ENCODE measurements at regions not wholly inside any gene's neighbourhood (a gene's known extent, or its start where the extent isn't known, plus 50 kb on each side); places are given as distances from the start of the nearest gene placed in this dataset.

- DNase-seq: no peak
Observed at GRCh38 chr6:16078064-16078463, 50.8 kb upstream of the MYLIP start.

DNA sequence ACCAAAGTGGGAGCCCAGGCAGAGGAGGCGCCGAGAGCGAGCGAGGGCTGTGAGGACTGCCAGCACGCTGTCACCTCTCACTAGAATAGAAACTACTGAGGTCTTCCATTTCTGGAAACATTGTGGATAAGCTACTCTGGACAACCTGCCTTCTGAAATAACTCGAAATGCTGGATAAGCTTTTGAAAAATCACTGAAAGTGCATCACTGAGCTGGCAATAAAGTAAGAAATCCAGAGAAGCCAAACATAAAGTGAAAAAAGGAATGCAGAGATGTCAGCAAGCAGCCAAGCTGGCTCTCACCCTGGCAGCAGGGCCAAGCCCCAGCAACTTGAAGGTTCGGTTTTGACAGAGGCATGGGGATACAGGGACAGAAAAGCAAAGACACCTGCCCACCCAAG is 59.2 kb upstream of the MYLIP start:
- DNase-seq: no peak

DNA sequence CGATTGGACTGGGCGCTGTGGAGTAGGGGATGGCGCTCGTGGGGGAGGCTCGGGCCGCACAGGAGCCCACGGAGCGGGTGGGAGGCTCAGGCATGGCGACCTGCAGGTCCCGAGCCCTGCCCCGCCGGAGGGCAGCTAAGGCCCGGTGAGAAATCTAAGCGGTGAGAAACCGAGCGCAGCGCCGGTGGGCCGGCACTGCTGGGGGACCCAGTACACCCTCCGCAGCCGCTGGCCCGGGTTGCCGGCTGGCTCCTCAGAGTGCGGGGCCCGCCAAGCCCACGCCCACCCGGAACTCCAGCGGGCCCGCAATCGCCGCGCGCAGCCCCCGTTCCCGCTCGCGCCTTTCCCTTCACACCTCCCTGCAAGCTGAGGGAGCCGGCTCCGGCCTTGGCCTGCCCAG is 59.7 kb upstream of the MYLIP start:
- DNase-seq: no peak

DNA sequence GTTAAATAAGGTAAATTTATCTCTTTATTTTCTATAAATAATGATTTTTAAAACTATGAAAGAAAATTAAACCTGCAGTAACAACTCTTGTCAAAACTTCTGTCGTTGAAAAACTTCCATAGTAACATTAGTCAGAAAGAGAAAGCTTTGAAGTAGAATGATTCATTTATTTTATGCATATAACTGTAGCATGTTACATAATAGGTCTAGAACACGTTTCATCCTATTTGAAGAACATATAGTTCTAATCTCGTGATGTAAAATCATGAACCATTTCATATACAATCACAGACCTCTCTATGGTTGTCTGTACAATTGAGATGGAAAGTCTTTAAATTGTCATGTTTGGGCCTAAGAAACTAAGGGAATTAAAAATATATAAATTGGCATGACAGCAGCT is 61.3 kb upstream of the MYLIP start:
- DNase-seq: no peak

- no peak for DNase-seq
Observed at GRCh38 chr6:16064671-16065072, 64.2 kb upstream of the MYLIP start.

GRCh38 chr6:16063580-16063979 is 65.3 kb upstream of the MYLIP start:
- DNase-seq: no peak

DNA sequence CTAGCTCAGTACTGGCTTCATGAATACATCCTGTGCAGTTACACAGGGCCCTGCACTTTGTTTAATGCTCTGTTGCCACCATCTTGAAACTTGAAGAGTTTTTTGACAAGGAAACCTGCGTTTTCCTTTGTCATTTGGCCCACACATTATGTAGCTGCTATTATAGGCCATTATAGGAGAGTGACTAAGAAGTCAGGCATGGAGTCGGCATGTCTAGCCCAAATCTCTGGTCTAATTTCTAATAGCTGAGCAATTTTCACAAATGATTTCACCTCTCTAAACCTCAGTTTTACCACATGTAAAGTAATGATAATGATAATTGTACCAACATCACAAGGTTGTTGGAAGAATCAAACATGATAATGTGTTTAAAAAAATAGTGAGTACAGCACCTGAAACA is 67.1 kb upstream of the MYLIP start:
- no peak for DNase-seq

- DNase-seq: no peak
Observed at GRCh38 chr6:16060039-16060438, 68.8 kb upstream of the MYLIP start.

DNA sequence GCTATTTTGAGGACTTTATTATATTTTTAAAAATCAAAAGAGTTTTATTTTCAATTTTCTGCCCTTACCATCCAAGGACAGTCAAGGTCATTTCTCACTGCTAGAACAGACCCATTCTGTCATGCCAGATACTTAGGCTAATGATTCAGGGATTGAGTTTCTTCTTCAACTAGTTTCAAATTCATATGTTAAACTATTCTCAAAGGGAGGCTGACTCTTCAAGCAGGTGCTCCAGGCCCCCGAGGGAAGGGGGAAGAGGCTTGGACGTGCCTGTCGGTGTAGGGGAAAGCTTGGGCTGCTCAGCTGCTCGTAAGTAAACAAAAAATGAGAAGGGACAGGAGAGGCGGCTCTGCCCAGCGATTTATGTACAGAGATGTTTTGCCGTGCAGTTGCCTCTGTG is 69.4 kb upstream of the MYLIP start:
- no peak for DNase-seq

DNA sequence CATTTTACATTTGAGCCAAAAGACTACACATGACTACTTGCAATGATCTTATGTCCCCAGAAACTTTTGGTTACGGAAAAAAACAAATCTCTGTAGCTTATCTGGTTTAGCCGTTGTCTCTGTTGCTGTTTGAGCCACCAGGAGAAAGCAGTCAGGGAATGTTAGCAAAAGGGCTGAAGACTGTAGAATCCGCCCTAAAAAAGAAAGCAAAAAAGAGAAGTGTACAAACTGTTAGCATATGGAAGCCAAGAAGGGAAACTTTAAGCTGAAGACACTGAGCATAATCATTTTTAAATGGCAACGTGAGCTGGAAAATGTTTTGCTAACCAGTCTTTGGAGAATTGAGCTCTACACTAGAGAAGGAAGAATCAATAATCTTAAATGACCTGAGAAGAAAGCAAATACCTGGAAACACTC is 69.9 kb upstream of the MYLIP start:
- no peak for DNase-seq

DNA sequence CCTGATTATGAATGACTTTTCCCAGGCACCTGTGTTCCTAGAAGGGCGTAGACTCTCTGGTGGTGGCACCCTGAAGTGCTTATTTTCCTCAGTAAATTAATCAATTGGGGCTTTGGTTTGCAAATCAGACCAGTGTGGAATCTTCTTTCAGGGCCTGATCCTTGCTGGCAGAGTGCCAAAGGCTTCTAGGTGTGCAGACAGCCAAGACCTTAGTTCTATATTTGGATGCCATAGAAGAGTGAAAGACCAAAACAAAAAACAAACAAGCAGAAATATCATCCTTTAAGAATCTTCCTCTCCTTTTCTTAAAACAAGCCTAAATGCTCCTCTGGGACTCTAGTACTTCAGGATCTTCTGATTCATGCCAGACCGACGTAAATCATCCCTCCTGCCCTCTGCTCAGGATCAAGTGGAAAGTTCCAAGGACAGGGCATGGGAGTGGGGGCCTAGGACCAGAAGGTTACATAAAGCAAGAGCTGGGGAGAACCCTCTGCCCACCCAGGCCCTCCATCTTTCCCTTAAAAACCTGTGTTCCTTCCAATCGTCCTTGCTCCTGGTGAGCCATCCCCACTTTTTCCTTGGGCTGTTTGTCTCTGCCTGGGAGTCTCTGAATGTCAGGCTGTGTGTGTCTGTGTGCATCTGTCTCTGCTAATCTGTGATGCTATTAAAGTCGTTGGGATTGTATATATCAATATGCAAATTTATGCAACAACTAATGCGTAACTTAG is 70.5 kb upstream of the MYLIP start:
- no peak for DNase-seq

DNA sequence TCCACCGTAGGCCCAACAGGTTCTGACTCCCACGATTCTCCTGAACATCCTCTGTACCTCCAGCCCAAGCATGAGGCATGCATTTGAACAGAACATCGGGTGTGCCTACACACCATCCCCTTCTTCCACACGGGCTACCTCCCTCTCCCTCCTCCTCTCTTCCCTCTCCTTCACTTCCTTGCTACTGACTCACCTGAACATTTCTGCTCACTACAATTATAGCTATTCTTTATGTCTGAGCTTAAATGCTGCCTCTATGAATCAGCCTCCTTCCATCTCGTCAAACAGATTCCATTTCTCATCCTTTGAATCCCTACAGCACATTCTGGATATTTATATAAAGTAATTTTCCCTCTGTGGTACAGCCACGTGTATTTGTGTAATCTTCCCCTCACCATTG is 71.4 kb upstream of the MYLIP start:
- no peak for DNase-seq

GRCh38 chr6:16056263-16056870 is 72.5 kb upstream of the MYLIP start:
- DNase-seq: no peak

- no peak for DNase-seq
Observed at GRCh38 chr6:16055852-16056251, 73.0 kb upstream of the MYLIP start.

GRCh38 chr6:16049168-16049567 is 79.7 kb upstream of the MYLIP start:
- no peak for DNase-seq

DNA sequence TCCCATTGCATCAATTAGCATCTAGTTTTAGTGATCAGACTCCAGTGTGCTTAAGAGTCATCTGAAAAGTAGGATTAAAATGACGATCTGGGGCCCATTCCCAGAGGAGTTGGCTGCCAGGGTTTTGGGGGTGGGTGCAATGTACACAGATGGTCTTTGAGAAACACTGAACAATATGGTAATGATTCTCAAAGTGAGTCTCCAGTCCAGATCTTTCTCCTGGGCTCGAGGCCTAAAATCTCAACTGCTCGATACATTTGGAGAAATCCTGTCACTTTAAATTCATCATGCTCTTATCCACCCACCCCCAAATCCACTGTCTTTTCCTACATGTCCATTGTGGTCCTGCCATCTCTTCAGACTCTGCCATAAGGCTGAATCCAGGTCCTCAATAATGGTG is 80.7 kb upstream of the MYLIP start:
- no peak for DNase-seq

DNA sequence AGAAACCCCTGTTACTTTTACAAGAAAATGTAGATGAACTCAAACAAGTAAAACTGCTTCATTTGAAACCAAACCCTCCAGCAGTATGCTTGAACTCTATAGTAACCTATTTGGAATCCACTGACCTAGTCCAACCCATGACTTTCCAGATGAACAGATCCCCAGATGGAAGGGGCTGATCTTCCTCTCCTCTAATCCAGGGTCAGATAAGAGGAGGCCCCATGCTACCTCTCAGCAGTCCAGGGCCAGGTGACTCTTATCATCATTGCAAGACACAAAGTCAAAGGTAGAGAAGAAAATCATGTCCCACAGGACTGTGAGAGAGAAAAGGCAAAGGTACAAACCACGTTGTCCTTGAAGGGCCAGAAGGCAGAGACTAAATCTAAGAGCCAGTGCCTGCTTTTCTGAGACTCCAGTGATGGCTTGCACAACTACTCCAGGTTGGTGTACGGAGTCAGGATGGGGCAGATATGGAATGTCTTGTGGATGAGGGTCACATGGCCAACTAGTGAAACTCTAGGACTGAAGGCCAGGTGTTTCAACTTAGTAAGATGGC is 81.4 kb upstream of the MYLIP start:
- no peak for DNase-seq

- DNase-seq: no peak
Observed at GRCh38 chr6:16045238-16045637, 83.6 kb upstream of the MYLIP start.

GRCh38 chr6:16044211-16044643 is 84.7 kb upstream of the MYLIP start:
- no peak for DNase-seq

- no peak for DNase-seq
Observed at GRCh38 chr6:16043171-16044135, 85.4 kb upstream of the MYLIP start.

DNA sequence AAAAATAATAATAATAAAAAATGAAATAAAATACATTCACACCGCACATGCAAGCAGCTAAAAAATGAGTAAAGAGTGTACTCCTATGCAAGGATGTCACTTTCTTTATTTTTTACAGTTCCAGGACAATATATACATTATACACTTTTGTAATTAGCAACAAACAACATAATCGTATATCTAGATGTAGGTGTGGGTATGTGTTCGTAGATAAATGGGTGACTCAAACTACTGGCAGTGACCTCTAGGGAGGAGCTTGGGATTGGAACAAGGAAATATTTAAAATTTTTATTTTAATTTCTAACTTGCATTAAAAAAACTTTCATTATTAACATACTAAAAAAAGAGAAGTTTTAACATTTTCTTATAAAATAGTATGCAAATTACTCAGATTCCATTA is 86.1 kb upstream of the MYLIP start:
- no peak for DNase-seq

- DNase-seq: no peak
Observed at GRCh38 chr6:16041327-16041726, 87.6 kb upstream of the MYLIP start.

DNA sequence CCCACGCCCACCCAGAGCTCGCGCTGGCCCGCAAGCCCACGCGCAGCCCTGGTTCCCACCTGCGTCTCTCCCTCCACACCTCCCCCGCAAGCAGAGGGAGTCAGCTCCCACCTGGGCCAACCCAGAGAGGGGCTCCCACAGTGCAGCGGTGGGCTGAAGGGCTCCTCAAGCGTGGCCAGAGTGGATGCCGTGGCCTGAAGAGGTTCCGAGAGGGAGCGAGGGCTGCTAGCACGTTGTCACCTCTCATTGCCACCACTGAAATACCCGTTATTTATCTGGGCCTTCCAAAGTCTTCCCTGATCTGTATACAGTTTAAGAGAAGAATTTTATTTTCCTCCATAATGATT is 88.3 kb upstream of the MYLIP start:
- no peak for DNase-seq
